Kidney epithelial cell (primary cell): ENCODE measurements at regions not wholly inside any gene's neighbourhood (a gene's known extent, or its start where the extent isn't known, plus 50 kb on each side); places are given as distances from the start of the nearest gene placed in this dataset.
"Not testable (repeated sequence)": the region's sequence is repeated elsewhere in the genome, so short reads cannot be mapped to it uniquely, and the experiment has no call there.

Experiments used
- DNase-seq: peaks from one replicate; pipeline ENCODE4 v3.0.0-alpha.2; 2010; ENCODE audit warnings: low read depth
- H3K27me3 ChIP-seq: 2 replicates; pipeline ENCODE4 v1.6.0; 2011; ENCODE audit warnings: low read length; ENCODE audit not compliant: control insufficient read depth, insufficient read depth
- H3K36me3 ChIP-seq: 2 replicates; pipeline ENCODE4 v1.5.1; 2011; ENCODE audit warnings: low read length; ENCODE audit not compliant: control insufficient read depth, insufficient read depth
- H3K4me3 ChIP-seq: 2 replicates; pipeline ENCODE4 v1.5.1; 2011; ENCODE audit warnings: low read depth, mild to moderate bottlenecking, control low read depth, low read length
- TF ChIP-seq, protein P1 (sequence below): IDR thresholded peaks from 2 replicates; pipeline ENCODE4 v1.5.1; 2011; ENCODE audit warnings: mild to moderate bottlenecking, moderate library complexity, low read length, control low read depth, inconsistent platforms; ENCODE audit not compliant: insufficient read depth, poor library complexity, severe bottlenecking

DNA sequence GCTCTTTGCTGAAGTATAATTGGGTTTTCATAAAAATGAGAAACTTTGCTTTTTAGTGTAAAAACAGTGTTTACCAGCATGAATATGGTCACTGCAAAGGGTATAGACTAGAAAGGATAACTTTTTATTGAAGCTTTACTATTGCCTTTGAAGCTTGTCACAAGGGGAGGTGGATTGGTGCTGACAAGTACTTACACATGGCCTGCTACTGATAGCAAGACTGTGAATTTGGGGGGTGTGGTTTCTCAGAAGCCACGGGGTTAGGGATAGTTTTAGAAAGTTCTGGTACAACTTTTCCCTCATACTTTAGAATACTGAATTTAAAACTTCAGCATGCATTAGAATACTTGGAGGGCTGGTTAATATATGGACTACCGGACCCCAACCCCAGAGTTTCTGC lies 294.1 kb downstream of the SOCS6 start:
- no peaks in the 10 kb centered on the region for H3K36me3 ChIP-seq
- no peaks in the 10 kb centered on the region for H3K27me3 ChIP-seq
- TF ChIP-seq, protein P1, sequence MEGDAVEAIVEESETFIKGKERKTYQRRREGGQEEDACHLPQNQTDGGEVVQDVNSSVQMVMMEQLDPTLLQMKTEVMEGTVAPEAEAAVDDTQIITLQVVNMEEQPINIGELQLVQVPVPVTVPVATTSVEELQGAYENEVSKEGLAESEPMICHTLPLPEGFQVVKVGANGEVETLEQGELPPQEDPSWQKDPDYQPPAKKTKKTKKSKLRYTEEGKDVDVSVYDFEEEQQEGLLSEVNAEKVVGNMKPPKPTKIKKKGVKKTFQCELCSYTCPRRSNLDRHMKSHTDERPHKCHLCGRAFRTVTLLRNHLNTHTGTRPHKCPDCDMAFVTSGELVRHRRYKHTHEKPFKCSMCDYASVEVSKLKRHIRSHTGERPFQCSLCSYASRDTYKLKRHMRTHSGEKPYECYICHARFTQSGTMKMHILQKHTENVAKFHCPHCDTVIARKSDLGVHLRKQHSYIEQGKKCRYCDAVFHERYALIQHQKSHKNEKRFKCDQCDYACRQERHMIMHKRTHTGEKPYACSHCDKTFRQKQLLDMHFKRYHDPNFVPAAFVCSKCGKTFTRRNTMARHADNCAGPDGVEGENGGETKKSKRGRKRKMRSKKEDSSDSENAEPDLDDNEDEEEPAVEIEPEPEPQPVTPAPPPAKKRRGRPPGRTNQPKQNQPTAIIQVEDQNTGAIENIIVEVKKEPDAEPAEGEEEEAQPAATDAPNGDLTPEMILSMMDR = no peak
- no peak overlapping the region for H3K4me3 ChIP-seq
- no peak for DNase-seq

DNA sequence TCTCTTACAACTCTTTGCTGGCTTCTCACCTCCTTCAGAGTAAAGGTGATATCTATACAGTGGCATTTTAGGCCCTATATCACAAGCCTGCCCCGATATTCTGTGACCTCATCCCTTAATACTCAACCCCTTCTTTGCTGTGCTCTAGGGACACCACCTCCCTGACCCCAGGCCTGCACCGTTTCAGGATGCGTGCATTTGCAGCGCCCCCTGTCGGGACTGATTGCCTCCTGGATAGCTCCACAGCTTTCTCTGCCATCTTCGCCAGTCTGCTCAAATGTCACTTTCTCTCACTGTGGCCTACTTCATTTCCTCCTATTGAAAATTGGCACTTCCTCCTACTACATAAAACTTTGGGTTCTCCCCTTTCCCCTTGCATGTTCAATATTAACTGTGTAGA lies 289.6 kb downstream of the SOCS6 start:
- no peak for DNase-seq
- TF ChIP-seq, protein P1 = peak; percentile 30
- H3K27me3 ChIP-seq = no peaks in the 10 kb centered on the region
- no peaks in the 10 kb centered on the region for H3K36me3 ChIP-seq
- no peak overlapping the region for H3K4me3 ChIP-seq

DNA sequence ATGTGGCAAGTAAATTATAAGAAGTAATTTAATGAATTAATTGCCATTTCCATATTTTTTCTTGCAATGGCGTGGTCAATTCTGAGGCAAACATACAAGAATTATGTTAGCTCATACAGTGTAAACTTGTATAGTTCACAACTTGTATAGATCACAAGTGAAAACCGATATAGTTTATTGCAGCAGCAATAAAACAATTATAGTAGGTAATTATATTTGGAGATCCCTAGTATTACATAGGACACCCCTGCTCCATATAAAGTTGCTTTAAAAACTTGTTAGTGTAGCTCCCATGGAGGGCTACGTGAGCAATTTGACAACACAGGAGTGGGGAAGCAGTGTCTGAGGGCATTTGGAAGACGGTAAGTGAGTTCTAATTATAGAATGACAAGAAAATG lies 288.2 kb downstream of the SOCS6 start:
- TF ChIP-seq, protein P1 = no peak
- Histone ChIP-seq H3K4me3 (no peak overlapping the region), H3K36me3 (no peaks in the 10 kb centered on the region), H3K27me3 (no peaks in the 10 kb centered on the region)
- no peak for DNase-seq

DNA sequence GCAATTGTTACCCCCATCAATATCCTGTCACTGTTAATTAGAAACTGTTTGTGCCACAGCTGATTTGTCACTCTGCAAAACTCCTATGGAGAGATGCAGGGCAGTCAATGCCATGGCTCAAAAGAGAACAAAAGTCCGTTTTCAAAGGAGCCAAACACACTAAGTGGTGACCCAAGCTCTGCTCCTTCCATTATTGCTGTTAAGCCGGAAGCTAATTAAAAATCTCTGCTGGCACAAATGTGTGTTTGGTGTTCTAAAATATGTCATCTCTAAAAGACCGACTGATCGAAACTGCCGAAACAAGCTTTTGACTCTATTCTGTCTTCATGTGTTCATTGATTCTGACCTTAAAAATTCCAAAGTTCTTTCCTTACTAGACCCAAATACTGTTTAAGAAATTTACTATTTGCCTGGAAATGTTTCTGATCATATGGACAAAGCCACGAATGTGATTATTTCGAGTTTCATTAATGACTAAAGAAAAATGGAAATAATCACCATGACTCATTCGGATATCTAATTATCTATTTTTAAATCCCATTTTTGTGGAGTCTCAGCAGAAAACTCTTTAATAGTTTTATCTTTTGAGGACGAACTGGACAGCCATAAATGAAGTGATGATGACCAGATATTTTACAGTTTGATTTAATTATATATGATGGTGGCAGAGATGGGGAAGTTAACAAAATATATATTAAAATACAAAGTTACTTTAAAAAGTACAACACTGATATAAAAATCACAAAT lies 287.6 kb downstream of the SOCS6 start:
- Histone ChIP-seq H3K27me3 (no peaks in the 10 kb centered on the region), H3K4me3 (no peak overlapping the region), H3K36me3 (no peaks in the 10 kb centered on the region)
- no peak for DNase-seq
- TF ChIP-seq, protein P1 = no peak

DNA sequence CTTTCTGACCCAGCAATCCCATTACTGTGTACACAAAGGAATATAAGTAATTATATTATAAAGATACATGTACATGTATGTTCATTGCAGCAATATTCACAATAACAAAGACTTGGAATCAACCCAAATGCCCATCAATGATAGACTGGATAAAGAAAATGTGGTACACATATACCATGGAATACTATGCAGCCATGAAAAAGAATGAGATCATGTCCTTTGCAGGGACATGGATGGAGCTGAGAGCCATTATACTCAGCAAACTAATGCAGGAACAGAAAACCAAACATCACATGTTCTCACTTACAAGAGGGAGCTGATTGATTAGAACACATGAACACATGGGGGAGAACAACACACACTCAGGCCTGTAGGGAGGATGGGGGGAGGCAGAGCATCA lies 286.1 kb downstream of the SOCS6 start:
- H3K27me3 ChIP-seq, DNase-seq, H3K4me3 ChIP-seq, H3K36me3 ChIP-seq: not testable (repeated sequence)

DNA sequence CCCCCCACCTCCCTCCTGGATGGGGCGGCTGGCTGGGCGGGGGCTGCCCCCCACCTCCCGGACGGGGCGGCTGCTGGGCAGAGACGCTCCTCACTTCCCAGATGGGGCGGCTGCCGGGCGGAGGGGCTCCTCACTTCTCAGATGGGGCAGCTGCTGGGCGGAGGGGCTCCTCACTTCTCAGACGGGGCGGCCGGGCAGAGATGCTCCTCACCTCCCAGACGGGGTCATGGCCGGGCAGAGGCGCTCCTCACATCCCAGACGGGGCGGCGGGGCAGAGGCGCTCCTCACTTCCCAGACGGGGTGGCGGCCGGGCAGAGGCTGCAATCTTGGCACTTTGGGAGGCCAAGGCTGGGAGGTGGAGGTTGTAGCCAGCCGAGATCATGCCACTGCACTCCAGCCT lies 280.8 kb downstream of the SOCS6 start:
- H3K36me3 ChIP-seq, DNase-seq, H3K4me3 ChIP-seq, H3K27me3 ChIP-seq: not testable (repeated sequence)

DNA sequence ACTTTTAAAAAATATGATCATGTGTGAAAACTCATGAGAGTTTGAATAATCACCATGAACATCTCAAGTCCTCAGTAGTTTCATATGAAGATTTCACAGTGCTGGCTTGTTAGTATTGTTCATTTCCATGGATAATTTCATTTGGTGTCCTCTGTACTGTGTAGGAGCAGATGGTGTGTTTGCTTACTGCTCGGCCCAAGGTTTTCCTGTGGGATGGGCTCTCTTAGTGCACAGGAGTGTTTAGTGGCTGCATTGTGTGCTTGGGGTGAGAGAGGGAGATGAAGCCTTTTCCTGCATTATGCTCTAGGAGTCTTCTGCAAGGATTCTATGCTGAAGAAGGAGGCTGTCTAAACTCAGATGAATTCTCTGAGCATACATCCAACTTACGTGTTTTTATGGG lies 270.6 kb downstream of the SOCS6 start:
- Histone ChIP-seq H3K4me3 (no peak overlapping the region), H3K36me3 (no peaks in the 10 kb centered on the region), H3K27me3 (no peaks in the 10 kb centered on the region)
- TF ChIP-seq, protein P1 = no peak
- no peak for DNase-seq
